Uterus (tissue), 3 donors: ENCODE measurements at regions not wholly inside any gene's neighbourhood (a gene's known extent, or its start where the extent isn't known, plus 50 kb on each side); places are given as distances from the start of the nearest gene placed in this dataset.

ENCODE experiments used
- DNase-seq, 2 donors: peaks; one replicate each; pipeline ENCODE4 v3.0.0-alpha.2; 2019 to 2020
- H3K27ac ChIP-seq, 2 donors: fragments of 200-600 bp; sonication (generic); 1 replicate in 1 of 2; 2 replicates in 1 of 2; pipeline ENCODE4 v1.5.1; 2016 to 2018
- H3K27me3 ChIP-seq, 2 donors: fragments of 200-600 bp; sonication (generic); one replicate each; pipeline ENCODE4 v1.5.1; 2018 to 2019; ENCODE audit warnings: control low read depth in 1 of 2
- H3K36me3 ChIP-seq, 2 donors: fragments of 200-600 bp; sonication (generic); one replicate each; pipeline ENCODE4 v1.5.1; 2019; ENCODE audit warnings: control low read depth in 1 of 2
- H3K4me1 ChIP-seq, 2 donors: fragments of 200-600 bp; sonication (generic); one replicate each; pipeline ENCODE4 v1.5.1; 2018 to 2019; ENCODE audit warnings: control low read depth in 1 of 2
- H3K4me3 ChIP-seq, 2 donors: fragments of 200-600 bp; sonication (generic); 1 replicate in 1 of 2; 2 replicates in 1 of 2; pipeline ENCODE4 v1.5.1; 2018 to 2019; ENCODE audit warnings: mild to moderate bottlenecking in 1 of 2
- H3K9me3 ChIP-seq, 2 donors: fragments of 200-600 bp; sonication (generic); one replicate each; pipeline ENCODE4 v1.5.1; 2019; ENCODE audit warnings: control low read depth in 1 of 2
- POLR2A ChIP-seq, 2 donors: fragments of 450-650 bp; IDR thresholded peaks; one replicate each; pipeline ENCODE4 v1.6.1; 2016; ENCODE audit warnings: antibody characterized with exemption in 2 of 2, mild to moderate bottlenecking in 1 of 2, moderate library complexity in 1 of 2
- intact Hi-C: fragments of 100-400 bp; cut with DNase I; formaldehyde crosslinking; loops from one replicate; pipeline ENCODE4 v1.15.1; 2023; ENCODE audit warnings: low total_unique reads
- TF ChIP-seq, protein P1 (sequence below), 4 experiments: fragments of 200-600 bp in 2 of 4; fragments of 450-650 bp in 2 of 4; sonication (generic) in 2 of 4; IDR thresholded peaks; one replicate each; pipeline ENCODE4 v1.5.1; 2016 to 2019; ENCODE audit warnings: antibody characterized with exemption in 4 of 4, mild to moderate bottlenecking in 2 of 4, moderate library complexity in 1 of 4
- donor health status: DM: yes; HTN: yes; CAD: no.

DNA sequence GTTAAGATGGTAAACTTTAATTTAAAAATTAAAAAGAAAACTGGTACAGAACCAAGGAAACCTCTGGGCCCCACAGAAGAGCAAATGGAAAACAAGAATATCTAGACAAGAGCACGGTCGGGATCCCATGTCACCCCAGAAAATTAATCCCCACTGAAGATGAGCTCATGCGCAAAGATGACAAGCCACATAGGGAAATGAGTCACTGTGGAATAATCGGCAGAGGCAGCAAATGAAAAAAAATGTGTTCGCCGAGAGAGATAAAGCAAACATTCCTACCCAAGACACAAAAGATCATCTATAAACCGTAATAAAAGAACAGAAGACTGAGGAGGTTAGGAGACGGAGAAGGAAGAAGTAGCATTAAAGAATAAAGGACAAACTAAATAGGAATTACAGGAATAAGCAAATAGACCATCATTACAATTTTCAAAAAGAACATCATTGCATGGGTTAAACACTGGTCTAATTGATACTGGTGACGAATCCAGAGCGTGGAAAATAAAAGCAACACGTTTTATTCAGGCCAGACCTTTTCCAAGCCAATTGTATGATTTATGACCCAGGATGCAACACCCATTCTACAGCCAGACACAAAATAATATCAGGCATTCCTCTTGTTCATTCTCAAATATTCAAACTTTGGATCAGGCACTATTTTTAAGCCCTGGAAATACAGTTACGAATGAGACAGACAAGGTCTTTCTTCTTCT is 138.0 kb upstream of the ARID1B start:
- Histone ChIP-seq H3K9me3 (no peaks in the 10 kb centered on the region), H3K4me3 (no peak overlapping the region), H3K27ac (no peak overlapping the region), H3K36me3 (no peaks in the 10 kb centered on the region), H3K27me3 (no peaks in the 10 kb centered on the region), H3K4me1 (no peaks in the 10 kb centered on the region)
- no peak for TF ChIP-seq POLR2A (IDR thresholded peaks at IDR 0.05)
- TF ChIP-seq, protein P1, sequence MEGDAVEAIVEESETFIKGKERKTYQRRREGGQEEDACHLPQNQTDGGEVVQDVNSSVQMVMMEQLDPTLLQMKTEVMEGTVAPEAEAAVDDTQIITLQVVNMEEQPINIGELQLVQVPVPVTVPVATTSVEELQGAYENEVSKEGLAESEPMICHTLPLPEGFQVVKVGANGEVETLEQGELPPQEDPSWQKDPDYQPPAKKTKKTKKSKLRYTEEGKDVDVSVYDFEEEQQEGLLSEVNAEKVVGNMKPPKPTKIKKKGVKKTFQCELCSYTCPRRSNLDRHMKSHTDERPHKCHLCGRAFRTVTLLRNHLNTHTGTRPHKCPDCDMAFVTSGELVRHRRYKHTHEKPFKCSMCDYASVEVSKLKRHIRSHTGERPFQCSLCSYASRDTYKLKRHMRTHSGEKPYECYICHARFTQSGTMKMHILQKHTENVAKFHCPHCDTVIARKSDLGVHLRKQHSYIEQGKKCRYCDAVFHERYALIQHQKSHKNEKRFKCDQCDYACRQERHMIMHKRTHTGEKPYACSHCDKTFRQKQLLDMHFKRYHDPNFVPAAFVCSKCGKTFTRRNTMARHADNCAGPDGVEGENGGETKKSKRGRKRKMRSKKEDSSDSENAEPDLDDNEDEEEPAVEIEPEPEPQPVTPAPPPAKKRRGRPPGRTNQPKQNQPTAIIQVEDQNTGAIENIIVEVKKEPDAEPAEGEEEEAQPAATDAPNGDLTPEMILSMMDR (IDR thresholded peaks at IDR 0.05): no peak
- intact Hi-C loops: no loop called here
- DNase-seq: no peak

DNA sequence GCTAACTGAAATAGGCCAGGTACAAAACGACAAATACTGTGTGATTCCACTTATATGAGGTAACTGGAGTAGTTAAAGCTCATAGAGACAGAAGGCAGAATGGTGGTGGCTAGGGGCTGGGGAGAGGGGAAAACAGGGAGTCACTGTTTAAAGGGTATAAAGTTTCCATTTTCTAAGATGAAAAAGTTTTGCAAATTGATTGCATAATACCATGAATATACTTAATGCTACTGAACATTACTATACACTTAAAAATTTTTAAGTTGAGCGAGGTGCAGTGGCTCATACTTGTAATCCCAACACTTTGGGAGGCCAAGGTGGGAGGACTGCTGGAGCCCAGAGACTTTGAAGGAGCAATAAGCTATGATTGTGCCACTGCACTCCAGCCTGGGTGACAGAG is 138.6 kb upstream of the ARID1B start:
- Histone ChIP-seq H3K27ac (no peak overlapping the region), H3K9me3 (no peaks in the 10 kb centered on the region), H3K4me3 (no peak overlapping the region), H3K4me1 (no peaks in the 10 kb centered on the region), H3K27me3 (no peaks in the 10 kb centered on the region), H3K36me3 (no peaks in the 10 kb centered on the region)
- TF ChIP-seq, protein P1 (IDR thresholded peaks at IDR 0.05): no peak
- TF ChIP-seq POLR2A (IDR thresholded peaks at IDR 0.05): no peak
- intact Hi-C loops: no loop called here
- DNase-seq: no peak

DNA sequence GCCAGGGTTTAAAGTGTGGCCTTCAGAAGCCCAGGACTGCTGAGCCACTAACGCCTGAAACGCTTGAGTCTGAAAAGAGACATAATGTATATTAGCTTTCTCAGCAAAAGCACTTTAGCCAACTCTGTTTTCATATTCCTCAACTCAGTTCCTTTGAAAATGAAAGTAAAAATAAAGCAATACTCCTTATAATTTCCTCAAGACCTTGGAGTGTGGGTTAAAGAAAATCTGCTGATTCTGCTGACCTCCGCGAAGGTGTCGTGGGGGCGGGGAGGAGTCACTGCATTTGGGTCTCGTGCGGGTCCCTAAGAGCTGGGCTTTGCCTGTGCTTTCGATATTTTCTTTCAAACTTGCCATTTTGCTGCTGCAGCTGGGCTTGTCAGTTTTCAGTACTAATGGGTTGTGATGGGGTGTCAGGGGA is 142.2 kb upstream of the ARID1B start:
- TF ChIP-seq, protein P1 (IDR thresholded peaks at IDR 0.05): no peak
- no peak for TF ChIP-seq POLR2A (IDR thresholded peaks at IDR 0.05)
- Histone ChIP-seq H3K27me3 (no peaks in the 10 kb centered on the region), H3K36me3 (no peaks in the 10 kb centered on the region), H3K27ac (peak overlapping the region in 1 of 2 donors; percentile 31), H3K9me3 (no peaks in the 10 kb centered on the region), H3K4me3 (peak overlapping the region in 1 of 2 donors; percentile 33), H3K4me1 (no peaks in the 10 kb centered on the region)
- intact Hi-C loops: no loop called here
- DNase-seq: no peak

DNA sequence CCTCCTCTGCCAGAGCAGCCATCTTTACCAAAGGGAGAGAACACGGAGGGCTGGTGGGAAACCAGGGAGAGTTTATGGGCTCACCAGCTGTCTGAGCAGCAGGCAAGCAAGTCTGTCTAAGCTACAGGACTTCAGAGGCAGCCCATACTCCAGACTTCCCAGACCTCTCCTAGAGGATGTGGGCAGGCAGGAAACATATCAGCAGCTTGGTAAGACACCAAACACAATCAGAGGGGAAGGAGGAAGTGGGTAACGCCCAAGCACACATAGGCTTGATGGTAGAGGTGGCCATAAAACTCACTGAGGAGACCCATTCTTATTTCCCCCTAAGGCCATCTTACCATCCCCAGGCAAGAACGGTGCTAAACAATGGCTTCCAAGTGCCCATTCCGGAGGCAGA is 143.1 kb upstream of the ARID1B start:
- H3K4me3 ChIP-seq: no peak overlapping the region
- H3K9me3 ChIP-seq: no peaks in the 10 kb centered on the region
- TF ChIP-seq POLR2A (IDR thresholded peaks at IDR 0.05): no peak
- TF ChIP-seq, protein P1 (IDR thresholded peaks at IDR 0.05): no peak
- no peaks in the 10 kb centered on the region for H3K4me1 ChIP-seq
- DNase-seq: no peak
- H3K36me3 ChIP-seq: no peaks in the 10 kb centered on the region
- no peaks in the 10 kb centered on the region for H3K27me3 ChIP-seq
- H3K27ac ChIP-seq: no peak overlapping the region
- intact Hi-C loops: no loop called here

DNA sequence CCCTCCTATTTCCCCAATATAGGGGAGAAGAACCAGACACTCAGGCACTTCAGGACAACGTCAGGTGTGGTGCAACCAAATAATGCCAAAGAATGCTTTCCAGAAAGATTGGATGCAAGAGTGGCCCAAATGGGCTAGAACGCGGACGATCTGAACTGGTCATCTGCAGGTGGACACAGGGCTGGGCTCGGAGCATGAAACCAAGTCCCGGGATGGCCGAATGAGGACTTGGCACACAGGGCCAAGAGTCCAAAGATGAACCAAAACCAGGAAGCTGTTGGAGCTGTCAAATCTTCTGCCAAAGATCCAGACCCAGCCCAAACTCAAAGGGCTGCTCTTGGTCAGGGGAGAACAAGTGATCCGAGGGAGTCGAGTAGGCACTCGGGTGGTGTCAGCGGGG is 143.9 kb upstream of the ARID1B start:
- Histone ChIP-seq H3K4me1 (no peaks in the 10 kb centered on the region), H3K27ac (no peak overlapping the region), H3K27me3 (no peaks in the 10 kb centered on the region), H3K4me3 (no peak overlapping the region), H3K9me3 (no peaks in the 10 kb centered on the region), H3K36me3 (no peaks in the 10 kb centered on the region)
- TF ChIP-seq, protein P1 (IDR thresholded peaks at IDR 0.05): no peak
- no peak for TF ChIP-seq POLR2A (IDR thresholded peaks at IDR 0.05)
- DNase-seq: no peak
- intact Hi-C loops: no loop called here
